SIG-M5 (cell line): ENCODE measurements at regions not wholly inside any gene's neighbourhood (a gene's known extent, or its start where the extent isn't known, plus 50 kb on each side); places are given as distances from the start of the nearest gene placed in this dataset.
"Not testable (repeated sequence)": the region's sequence is repeated elsewhere in the genome, so short reads cannot be mapped to it uniquely, and the experiment has no call there.

Experiments used
- DNase-seq: peaks from one replicate; lab custom pipeline; 2025; lab: John Stamatoyannopoulos, UW

DNA sequence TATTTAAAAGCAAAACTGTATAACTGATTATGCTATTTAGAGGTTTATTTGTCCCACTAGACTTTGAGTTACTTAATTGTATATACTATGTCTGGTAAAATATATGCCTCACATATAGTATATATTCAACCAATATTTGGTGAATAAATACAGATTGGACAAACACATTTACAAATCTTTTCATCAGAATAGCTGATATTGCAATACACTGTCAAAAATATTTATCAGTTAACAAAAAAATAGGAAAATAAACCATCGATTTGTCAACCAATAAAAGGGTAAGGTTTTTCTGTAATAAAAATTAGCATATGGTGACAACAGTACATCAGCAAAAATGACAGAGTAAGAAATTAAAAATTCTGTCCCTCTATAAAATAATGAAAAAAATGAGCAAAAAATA, 889.9 kb upstream of the INTU start:
- DNase-seq, result no peak

DNA sequence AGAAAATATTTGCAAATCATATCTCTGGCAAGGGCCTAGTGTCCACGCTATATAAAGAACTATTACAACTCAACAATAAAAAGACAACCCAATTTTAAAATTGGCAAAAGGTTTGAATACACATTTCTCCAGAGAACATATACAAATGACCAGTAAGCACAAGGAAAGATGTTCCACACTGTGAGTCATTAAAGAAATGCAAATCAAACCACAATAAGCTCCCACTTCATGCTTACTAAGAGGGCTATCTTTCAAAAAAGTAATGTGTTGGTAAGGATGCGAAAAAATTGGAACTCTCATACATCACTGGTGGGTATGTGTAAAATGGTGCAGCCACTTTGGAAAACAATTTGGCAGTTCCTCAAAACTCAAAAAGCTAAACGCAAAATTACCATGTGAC, 884.0 kb upstream of the INTU start:
- no peak for DNase-seq

DNA sequence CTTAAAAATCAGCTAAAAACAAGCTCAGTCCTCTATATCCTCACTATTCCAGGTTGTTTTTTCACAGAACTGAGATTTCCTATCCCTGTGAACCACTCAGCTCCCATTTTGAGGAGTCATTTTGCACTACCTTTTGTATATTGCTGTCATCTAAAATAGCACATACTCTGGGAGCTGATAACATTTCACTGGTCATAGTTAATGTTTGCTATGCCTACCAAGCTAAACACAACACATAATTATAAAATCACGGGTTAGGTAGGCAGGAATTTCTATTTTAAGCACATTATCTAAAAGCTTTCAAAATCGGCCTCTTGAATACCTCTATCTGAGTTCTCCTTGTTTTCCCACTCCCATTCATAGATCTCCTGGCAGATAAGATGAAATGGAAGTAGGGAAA, 882.0 kb upstream of the INTU start:
- no peak for DNase-seq

DNA sequence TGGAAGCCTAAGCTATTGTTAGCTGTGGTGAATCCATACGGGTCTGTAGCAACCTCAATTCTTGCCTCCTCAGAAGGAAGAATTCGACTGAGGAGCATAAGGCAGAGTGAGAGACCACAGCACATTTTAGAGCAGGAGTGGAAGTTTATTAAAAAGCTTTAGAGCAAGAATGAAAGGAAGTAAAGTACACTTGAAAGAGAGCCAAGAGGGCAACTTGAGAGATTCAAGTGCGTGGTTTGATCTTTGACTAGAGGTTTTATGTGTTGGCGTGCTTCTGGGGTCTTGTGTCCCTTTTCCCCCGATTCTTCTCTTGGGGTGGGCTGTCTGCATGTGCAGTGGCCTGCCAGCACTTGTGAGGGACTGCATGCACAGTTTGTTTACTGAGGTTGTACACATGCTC, 880.6 kb upstream of the INTU start:
- DNase-seq, result no peak

DNA sequence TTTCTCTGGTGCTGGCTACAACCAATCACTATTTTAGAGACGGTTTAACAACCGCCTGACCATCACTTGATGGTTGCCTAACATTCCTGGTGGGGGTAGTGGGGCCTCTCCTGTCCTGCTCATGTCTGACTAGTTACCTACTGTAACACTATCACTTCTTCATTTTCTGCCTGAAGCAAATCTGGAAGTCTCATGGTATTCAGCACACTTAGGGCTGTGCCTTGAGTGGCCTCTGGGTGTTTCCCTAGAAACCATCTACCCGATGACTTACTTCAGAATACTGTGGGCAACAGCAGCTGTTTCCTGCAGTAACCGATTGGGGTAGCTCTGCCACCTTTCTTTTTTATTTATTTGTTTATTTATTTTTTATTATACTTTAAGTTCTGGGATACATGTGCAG, 880.1 kb upstream of the INTU start:
- no peak for DNase-seq

DNA sequence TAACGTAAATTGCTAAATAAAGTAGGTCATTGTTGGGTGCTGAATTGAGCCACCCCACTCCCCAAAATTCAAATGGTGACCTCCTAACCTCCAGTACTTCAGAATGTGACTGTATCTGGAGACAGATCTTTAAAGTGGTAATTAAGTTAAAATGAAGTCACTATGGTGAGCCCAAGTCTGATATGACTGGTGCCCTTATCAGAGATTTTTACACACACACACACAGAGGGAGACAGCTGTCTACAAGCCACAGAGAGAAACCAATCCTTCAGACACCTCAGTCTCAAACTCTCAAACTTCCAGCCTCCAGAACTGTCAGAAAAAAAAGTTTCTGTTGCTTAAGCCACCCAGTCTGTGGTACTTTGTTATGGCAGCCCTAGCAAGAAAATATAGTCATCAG, 879.2 kb upstream of the INTU start:
- no peak for DNase-seq

DNA sequence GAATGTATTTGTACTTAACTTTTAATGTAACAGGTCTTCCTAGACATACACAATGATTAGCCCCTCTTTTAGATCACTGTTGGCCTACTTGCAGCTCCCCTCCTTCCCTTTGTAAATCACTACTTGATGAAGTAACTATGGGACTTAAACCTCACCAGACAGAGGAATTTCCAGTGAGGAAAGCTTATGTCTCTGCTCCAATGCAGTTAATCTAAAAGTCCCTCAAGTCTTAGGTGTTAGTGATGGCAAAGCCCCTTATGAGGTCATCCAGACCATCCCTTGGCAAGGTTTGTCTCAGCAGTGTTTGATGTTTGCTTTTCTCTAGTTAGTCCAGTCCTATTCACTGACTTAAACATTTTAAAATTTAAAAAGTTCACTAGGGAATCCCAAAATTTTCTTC, 877.3 kb upstream of the INTU start:
- DNase-seq, result no peak

DNA sequence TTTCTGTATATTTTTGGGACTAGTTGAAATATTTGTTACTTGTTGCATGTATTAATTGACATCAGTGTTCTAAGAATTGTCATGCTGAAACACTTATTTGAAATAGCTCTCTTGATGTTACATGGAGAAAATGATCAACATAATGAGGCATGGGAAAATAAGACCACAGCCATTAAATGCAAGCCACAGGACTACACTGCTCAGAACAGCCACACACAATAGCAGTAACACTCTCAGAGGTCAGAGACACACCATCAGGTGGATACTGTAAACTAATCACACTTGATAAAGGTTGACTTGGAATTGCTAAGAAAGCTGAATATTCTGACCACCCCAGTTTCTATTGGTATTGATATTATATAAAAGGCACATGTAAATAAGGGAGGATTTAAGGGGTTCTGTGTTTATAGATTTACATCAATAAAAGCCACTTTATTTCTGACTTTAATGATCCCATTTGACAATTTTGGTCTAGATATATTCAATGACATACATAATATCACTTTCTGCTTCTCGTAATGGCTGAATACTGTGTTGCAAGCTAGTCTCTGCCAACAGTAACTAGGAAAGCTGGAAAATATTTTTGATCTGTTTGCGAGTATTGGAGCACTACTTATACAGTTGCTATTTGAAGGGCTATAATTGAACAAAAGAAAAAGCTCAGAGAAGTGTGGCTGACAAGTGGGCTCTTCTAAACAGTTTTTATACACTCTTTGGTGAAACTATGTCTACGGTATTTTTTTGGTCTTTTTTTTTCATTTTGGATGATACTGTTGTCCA, 876.5 kb upstream of the INTU start:
- no peak for DNase-seq

DNA sequence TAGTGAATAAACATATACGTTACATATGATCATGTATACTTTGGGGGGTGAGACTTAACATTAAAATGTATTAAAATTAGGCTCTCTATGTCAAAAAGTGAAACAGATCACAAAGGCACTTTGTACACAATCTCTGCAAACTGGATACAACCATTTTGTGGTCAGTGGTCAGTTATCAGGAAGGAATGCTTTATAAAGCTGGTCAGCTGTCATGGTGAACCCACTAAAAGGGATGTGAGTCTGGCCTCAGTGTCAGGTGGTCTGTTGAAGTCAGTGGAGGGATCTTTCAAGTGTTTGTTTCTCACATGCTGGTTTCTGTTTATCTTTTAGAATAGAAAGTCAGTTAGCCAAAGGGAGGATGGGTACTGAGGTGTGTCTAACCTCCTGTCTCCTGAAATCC, 875.5 kb upstream of the INTU start:
- DNase-seq, result no peak

DNA sequence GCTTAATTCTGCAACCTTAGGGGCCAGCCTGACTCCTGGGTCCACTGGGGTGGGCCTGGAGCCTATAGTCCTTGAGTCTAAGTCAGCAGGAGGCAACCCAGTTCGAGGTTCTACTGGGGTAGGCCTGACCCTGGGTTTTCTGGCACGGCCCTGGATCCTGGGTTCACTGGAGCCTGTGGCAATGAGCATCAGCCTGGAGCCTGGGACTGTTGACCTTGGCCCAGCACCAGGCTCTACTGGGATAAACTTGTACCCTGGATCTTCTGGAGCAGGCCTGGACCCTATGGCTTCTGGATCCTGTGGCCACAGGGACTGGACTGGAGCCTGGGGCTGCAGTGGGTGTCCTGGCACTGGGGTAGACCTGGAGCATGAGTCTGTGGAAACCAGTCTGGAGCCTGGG, 874.3 kb upstream of the INTU start:
- DNase-seq, result no peak

DNA sequence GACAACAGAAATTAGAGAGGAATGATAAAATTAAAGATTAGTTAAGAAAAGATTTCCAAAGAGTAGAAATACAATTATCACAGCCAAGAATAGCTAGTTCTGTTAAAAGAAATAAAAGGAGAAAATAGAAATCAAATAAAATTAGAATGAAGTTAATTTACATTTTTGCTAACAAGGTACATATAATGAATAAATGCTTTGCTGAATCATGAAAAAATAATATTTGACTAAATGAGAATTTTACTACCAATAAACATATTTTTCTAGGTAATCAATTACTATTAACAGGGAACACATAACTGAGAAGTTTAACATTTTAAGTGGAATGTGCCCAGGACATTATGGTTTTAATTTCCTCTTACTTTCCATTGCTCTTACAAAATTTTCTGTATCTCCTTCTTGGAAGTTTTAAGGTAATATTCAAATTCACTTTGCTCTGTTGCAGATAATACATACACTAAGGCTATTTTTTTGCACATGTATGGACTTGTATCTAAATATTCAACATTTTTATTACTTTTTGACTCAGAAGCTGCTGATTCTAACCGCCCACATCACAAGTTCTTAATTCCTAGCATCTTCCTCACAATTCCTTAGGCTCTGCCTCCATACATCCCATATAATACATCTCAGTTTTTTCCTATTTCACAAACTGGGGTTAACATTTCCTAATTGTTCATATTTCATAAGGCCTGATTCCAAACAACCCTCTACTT, 870.7 kb upstream of the INTU start:
- no peak for DNase-seq

DNA sequence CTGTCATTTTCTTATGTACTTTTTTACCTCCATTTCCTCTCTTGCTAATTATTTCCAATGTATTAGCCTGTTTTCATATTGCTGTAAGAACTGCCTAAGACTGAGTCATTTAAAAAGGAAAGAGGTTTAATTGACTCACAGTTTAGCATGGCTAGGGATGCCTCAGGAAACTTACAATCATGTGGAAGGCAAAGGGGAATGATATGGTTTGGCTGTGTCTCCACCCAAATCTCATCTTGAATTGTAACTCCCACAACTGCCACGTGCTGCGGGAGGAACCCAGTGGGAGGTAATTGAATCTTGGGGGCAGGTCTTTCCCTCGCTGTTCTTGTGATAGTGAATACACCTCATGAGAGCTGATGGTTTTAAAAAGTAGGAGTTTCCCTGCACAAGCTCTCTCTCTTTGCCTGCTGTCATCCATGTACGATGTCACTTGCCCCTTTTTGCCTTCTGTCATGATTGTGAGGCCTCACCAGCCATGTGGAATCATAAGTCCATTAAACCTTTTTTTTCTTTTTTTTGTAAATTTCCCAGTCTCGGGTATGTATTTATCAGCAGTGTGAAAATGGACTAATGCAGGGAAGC, 870.0 kb upstream of the INTU start:
- DNase-seq, result no peak

DNA sequence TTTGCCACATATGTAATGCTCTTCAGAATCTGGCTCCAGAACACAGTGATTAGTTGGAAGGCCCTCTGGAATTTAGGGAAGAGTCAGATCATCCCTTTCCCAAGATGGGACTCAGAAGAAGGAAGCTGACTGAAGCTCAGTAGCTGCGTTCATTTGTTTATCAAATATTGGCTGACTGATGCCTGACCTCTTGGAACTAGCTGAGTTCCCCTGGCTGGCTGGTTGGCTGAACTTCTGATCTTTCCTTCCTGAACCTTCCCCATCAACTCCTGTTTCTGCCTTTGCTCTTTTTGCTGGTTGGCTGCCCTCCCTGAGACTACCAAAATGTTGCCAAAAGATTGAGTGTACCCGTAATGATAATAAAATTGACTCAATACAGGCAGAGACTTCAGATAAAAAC, 866.5 kb upstream of the INTU start:
- no peak for DNase-seq

DNA sequence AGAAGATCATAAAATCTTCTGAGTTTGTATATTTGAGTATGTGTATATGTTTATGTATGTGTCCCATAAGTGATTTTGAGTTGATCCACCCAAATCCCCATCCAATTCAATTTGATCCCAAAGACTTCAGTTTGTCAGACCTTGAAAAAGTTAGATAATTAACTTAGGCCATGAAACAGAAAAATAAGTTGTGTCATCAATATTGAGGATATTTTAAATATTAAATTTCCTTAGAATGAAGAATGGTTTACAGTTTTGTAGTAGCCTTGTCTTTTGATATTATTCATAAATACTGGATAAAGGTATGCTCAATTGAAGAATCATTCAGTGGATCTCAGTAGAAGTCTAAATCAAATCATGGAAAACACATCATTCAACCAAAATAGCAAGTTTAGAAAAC, 864.4 kb upstream of the INTU start:
- DNase-seq, result no peak

DNA sequence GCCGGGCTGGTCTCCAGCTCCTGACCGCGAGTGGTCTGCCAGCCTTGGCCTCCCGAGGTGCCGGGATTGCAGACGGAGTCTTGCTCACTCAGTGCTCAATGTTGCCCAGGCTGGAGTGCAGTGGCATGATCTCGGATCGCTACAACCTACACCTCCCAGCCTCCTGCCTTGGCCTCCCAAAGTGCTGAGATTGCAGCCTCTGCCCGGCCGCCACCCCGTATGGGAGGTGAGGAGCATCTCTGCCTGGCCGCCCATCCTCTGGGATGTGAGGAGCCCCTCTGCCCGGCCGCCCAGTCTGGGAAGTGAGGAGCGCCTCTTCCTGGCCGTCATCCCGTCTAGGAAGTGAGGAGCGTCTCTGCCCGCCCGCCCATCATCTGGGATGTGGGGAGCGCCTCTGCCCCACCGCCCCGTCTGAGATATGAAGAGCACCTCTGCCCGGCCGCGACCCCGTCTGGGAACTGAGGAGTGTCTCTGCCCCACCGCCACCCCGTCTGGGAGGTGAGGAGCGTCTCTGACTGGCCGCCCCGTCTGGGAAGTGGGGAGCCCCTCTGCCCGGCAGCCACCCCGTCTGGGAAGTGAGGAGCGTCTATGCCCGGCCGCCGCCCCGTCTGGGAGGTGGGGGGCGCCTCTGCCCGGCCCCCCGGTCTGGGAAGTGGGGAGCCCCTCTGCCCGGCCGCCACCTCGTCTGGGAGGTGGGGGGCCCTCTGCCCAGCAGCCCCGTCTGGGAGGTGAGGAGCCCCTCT, 861.8 kb upstream of the INTU start:
- DNase-seq, result not testable (repeated sequence)

DNA sequence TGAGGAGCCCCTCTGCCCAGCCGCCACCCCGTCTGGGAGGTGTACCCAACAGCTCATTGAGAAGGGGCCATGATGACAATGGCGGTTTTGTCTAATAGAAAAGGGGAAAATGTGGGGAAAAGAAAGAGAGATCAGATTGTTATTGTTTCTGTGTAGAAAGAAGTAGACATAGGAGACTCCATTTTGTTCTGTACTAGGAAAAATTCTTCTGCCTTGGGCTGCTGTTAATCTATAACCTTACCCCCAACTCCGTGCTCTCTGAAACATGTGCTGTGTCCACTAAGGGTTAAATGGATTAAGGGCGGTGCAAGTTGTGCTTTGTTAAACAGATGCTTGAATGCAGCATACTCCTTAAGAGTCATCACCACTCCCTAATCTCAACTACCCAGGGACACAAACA, 861.1 kb upstream of the INTU start:
- not testable (repeated sequence) for DNase-seq

DNA sequence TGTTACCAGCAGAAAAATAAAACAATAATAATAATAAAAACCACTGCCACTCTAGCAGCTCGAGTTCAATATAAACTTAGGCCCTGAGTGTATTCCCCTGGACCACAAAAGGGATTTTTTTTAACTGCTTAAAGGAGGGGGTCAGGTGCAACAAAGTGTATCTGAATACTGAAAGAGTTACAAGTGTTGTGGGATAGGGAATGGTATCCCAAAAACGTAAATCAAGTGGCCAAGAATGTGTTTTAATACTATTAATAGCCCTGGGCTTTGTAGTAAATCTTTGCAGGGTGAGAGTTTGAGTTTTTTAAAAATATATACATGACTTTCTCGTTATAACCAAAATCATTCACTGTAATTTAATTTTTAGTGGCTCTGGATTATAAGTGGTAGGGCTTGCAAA, 860.1 kb upstream of the INTU start:
- DNase-seq, result no peak

DNA sequence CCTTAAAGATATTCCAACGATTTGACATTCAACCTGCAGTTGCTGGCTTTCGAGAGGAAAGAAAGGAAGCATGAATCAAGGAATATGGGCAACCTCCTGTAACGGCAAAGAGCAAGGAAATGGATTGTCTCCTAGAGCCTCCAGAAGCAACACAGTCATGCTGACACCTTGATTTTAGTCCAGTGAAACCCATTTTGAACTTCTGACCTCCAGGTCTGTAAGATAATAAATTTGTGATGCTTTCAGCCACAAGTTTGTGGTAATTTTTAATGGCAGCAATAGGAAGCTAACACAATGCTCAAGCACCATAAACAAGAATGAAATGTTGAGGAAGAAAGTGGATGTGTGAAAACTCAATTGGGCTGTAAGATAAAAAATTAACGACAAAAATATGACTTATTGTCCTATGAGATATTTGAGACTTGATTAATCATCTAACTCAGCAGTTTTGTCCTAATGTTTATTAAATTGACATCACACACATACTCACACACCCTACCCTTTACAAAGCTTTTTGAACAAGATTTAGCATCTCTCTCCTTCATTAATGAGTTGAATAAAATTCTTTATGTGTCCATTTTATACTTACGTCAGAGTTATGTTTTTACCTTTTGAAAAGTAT, 857.2 kb upstream of the INTU start:
- no peak for DNase-seq

DNA sequence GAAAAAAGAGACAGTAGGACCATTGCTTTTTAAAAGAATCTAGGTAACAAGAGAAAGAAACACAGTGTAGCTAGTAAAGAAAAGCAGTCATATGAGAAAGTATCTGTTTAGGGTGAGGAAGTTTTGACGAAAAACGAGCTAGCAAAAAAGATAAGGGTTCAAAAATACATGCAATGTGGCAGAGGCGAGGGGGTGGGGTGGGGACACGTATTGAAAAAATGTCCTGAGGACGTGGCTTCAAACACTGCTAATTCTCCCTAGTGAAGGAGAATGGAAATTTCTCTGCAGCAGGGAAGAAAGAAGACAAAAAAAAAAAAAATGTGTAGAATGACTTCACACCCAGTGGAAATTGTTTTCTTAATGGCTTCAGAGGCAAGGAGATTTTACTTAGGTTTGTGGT, 856.4 kb upstream of the INTU start:
- DNase-seq, result no peak

DNA sequence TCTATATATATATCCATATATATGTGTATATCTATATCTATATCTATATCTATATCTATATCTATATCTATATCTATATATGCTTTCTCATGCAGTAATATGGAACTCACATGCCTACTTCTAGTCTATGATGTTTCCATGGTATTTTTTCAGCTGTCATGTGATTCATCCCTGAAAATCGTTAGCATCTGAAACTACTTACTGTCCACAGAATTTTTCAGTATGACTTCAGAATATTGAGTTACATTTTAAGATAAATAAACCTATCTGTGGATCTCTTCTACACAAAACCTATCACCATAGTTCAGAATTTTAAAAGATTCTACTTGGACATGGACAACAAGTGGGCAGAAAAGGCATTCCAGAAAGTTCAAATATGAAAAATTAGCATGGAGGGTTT, 855.1 kb upstream of the INTU start:
- DNase-seq, result no peak

DNA sequence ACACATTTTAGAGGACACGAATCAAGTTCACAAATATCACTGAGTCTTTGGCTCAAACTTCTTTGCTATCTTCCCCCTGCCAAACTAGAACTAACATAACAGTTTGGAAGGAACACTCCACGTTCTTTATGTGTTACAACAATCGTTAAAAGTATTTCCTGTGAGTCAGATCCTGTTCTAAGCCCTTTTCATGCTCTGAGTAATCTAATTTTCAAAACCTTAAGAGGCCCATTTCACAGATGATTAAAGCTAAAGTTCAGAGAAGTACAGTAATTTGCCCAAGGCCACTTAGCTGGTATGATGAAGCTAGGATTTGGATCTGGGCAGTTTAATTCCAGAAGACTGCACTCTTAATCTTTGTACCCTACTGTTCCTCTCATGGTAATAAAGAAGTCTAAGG, 854.4 kb upstream of the INTU start:
- DNase-seq, result no peak

DNA sequence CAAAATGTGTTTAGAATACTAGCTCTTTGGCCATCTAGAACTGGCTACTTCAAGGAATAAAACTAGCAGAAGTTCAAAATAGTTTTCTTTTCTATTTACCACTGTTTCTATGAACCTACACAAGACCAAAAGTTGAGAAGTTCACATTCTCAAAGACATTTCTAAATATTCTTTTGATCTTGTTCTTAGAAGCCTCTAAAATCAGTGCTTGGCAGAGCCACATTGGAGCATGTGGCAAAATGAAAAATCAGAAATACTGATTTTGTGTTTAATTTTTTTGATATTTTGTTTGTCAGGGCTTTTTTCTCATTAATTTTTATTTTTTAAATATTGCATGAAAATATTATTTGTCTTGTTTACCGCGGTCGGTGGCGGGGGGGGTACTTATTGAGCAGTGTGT, 853.8 kb upstream of the INTU start:
- DNase-seq, result no peak
